ENCODE measurements at regions not wholly inside any gene's neighbourhood (a gene's known extent, or its start where the extent isn't known, plus 50 kb on each side); places are given as distances from the start of the nearest gene placed in this dataset.

- no TSS peak for BruUV-seq (replicated peaks)
- Histone ChIP-seq H3K36me3 (replicated peaks in 1 of 2; ENCODE audit: control insufficient read depth in 1 of 2, insufficient read depth in 2 of 2, low read length in 2 of 2) (no peaks in the 10 kb centered on the region), H3K9ac (ENCODE audit: insufficient read depth, low read depth, low read length) (no peak overlapping the region), H3K79me2 (ENCODE audit: insufficient read depth, low read length) (no peaks in the 10 kb centered on the region), H3K4me2 (ENCODE audit: low read depth, low read length) (no peak overlapping the region), H3K4me1 (ENCODE audit: insufficient read depth, low read length) (no peaks in the 10 kb centered on the region), H3K27me3 (ENCODE audit: control insufficient read depth in 1 of 2, insufficient read depth in 2 of 2, low read length in 2 of 2) (no peaks in the 10 kb centered on the region; a peak in 2 of 5 replicates), H3K27ac (ENCODE audit: extremely low read length, insufficient read depth, low read length) (no peak overlapping the region), H3K4me3 (replicated peaks in 1 of 3; ENCODE audit: insufficient read depth in 1 of 3, low read depth in 2 of 3, low read length in 3 of 3) (no peak overlapping the region), H3K9me3 (ENCODE audit: low read length) (no peaks in the 10 kb centered on the region), H2AFZ (ENCODE audit: low read length) (no peak overlapping the region), H4K20me1 (ENCODE audit: insufficient read depth, low read length) (no peaks in the 10 kb centered on the region)
- intact Hi-C loops (cut with micrococcal nuclease; ENCODE audit: unreplicated experiment) (no loop called here), in situ Hi-C loops (cut with HindIII; ENCODE audit: extremely low pct_ligation_motif_present, low pct_unique_long_range_greater_than_20kb) (no loop called here)
- WGBS (ENCODE audit: low lambda C conversion rate), result 2% methylated on average over 2 of the region's 2 CpGs
- CTCF ChIA-PET (ENCODE audit: low intra/inter-chr PET ratio, low total read pairs), result no interaction called here
- POLR2A ChIA-PET, result no interaction called here
- FAIRE-seq (no peak), ATAC-seq (no peak), DNase-seq (ENCODE audit: low spot score) (no peak)
- TF ChIP-seq, protein P1, sequence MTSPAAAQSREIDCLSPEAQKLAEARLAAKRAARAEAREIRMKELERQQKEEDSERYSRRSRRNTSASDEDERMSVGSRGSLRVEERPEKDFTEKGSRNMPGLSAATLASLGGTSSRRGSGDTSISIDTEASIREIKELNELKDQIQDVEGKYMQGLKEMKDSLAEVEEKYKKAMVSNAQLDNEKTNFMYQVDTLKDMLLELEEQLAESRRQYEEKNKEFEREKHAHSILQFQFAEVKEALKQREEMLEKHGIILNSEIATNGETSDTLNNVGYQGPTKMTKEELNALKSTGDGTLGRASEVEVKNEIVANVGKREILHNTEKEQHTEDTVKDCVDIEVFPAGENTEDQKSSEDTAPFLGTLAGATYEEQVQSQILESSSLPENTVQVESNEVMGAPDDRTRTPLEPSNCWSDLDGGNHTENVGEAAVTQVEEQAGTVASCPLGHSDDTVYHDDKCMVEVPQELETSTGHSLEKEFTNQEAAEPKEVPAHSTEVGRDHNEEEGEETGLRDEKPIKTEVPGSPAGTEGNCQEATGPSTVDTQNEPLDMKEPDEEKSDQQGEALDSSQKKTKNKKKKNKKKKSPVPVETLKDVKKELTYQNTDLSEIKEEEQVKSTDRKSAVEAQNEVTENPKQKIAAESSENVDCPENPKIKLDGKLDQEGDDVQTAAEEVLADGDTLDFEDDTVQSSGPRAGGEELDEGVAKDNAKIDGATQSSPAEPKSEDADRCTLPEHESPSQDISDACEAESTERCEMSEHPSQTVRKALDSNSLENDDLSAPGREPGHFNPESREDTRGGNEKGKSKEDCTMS (CRISPR knock-in tag; conservative IDR thresholded peaks at IDR 0.05), result no peak
- TF ChIP-seq POLR2AphosphoS5 (IDR thresholded peaks at IDR 0.05; ENCODE audit: low read depth, low read length), result no peak
- TF ChIP-seq ZNF414 (CRISPR knock-in tag; IDR thresholded peaks at IDR 0.05), result no peak
- TF ChIP-seq SP4 (CRISPR knock-in tag; IDR thresholded peaks at IDR 0.05), result no peak
- TF ChIP-seq TBP (CRISPR knock-in tag; IDR thresholded peaks at IDR 0.05), result no peak
- no peak for TF ChIP-seq TEAD3 (CRISPR knock-in tag; optimal IDR thresholded peaks at IDR 0.05; ENCODE audit: borderline replicate concordance)
- no peak for TF ChIP-seq ZBTB40 (IDR thresholded peaks at IDR 0.05)
- no peak for TF ChIP-seq ZBTB40 (CRISPR knock-in tag; IDR thresholded peaks at IDR 0.05)
- TF ChIP-seq ZNF780A (CRISPR knock-in tag; IDR thresholded peaks at IDR 0.05), result no peak
- TF ChIP-seq, protein P2, sequence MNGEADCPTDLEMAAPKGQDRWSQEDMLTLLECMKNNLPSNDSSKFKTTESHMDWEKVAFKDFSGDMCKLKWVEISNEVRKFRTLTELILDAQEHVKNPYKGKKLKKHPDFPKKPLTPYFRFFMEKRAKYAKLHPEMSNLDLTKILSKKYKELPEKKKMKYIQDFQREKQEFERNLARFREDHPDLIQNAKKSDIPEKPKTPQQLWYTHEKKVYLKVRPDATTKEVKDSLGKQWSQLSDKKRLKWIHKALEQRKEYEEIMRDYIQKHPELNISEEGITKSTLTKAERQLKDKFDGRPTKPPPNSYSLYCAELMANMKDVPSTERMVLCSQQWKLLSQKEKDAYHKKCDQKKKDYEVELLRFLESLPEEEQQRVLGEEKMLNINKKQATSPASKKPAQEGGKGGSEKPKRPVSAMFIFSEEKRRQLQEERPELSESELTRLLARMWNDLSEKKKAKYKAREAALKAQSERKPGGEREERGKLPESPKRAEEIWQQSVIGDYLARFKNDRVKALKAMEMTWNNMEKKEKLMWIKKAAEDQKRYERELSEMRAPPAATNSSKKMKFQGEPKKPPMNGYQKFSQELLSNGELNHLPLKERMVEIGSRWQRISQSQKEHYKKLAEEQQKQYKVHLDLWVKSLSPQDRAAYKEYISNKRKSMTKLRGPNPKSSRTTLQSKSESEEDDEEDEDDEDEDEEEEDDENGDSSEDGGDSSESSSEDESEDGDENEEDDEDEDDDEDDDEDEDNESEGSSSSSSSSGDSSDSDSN (CRISPR knock-in tag; IDR thresholded peaks at IDR 0.05), result no peak
Measured at GRCh38 chr14:51792809-51793208, 67.6 kb upstream of the GNG2 start.
